ENCODE measurements at regions not wholly inside any gene's neighbourhood (a gene's known extent, or its start where the extent isn't known, plus 50 kb on each side); places are given as distances from the start of the nearest gene placed in this dataset.
A peak's percentile ranks its signal among the peaks of the same experiment; 100 is the strongest.

GRCh38 chr11:128188346-128189004, 398.9 kb downstream of the ETS1 start:
- H3K4me3 ChIP-seq: no peak overlapping the region
- DNase-seq: no peak
- no peaks in the 10 kb centered on the region for H3K36me3 ChIP-seq
- H3K9me3 ChIP-seq: peaks cover 2% of the 10 kb centered on the region
- H3K27me3 ChIP-seq: no peaks in the 10 kb centered on the region

- no peak overlapping the region for H3K4me3 ChIP-seq
- peaks cover 2% of the 10 kb centered on the region for H3K9me3 ChIP-seq
- DNase-seq: no peak
- no peaks in the 10 kb centered on the region for H3K36me3 ChIP-seq
- no peaks in the 10 kb centered on the region for H3K27me3 ChIP-seq
Observed at GRCh38 chr11:128187835-128188234, 399.5 kb downstream of the ETS1 start.

- H3K36me3 ChIP-seq: no peaks in the 10 kb centered on the region
- no peak for DNase-seq
- H3K4me3 ChIP-seq: no peak overlapping the region
Observed at GRCh38 chr11:128187377-128187776, 400.0 kb downstream of the ETS1 start.

GRCh38 chr11:128184981-128185380, 402.4 kb downstream of the ETS1 start:
- Histone ChIP-seq H3K4me3 (no peak overlapping the region), H3K27me3 (no peaks in the 10 kb centered on the region), H3K9me3 (peaks cover 2% of the 10 kb centered on the region), H3K36me3 (no peaks in the 10 kb centered on the region)
- no peak for DNase-seq

More at GRCh38 chr11:128187377-128187776, 400.0 kb downstream of the ETS1 start:
- H3K27me3 ChIP-seq: no peaks in the 10 kb centered on the region
- H3K9me3 ChIP-seq: peaks cover 2% of the 10 kb centered on the region

- DNase-seq: no peak
- Histone ChIP-seq H3K4me3 (no peak overlapping the region), H3K9me3 (peaks cover 2% of the 10 kb centered on the region)
Observed at GRCh38 chr11:128182844-128183243, 404.5 kb downstream of the ETS1 start.

GRCh38 chr11:128181984-128182383, 405.4 kb downstream of the ETS1 start:
- H3K9me3 ChIP-seq: peaks cover 2% of the 10 kb centered on the region
- no peak for DNase-seq
- H3K36me3 ChIP-seq: no peaks in the 10 kb centered on the region
- no peaks in the 10 kb centered on the region for H3K27me3 ChIP-seq
- H3K4me3 ChIP-seq: no peak overlapping the region

More at GRCh38 chr11:128182844-128183243, 404.5 kb downstream of the ETS1 start:
- no peaks in the 10 kb centered on the region for H3K27me3 ChIP-seq
- H3K36me3 ChIP-seq: no peaks in the 10 kb centered on the region

- H3K36me3 ChIP-seq: no peaks in the 10 kb centered on the region
- H3K27me3 ChIP-seq: no peaks in the 10 kb centered on the region
- no peak for DNase-seq
- H3K4me3 ChIP-seq: no peak overlapping the region
- no peaks in the 10 kb centered on the region; the same call in none of the 2 replicates for H3K9me3 ChIP-seq
Observed at GRCh38 chr11:128181088-128181480, 406.3 kb downstream of the ETS1 start.

- peak; percentile 87 for DNase-seq
- no peak overlapping the region for H3K4me3 ChIP-seq
- no peaks in the 10 kb centered on the region for H3K36me3 ChIP-seq
- H3K27me3 ChIP-seq: no peaks in the 10 kb centered on the region
- no peaks in the 10 kb centered on the region; the same call in none of the 2 replicates for H3K9me3 ChIP-seq
Observed at GRCh38 chr11:128180441-128181087, 406.8 kb downstream of the ETS1 start.

GRCh38 chr11:128179512-128179911, 407.8 kb downstream of the ETS1 start:
- no peaks in the 10 kb centered on the region for H3K27me3 ChIP-seq
- DNase-seq: no peak
- H3K4me3 ChIP-seq: no peak overlapping the region
- no peaks in the 10 kb centered on the region for H3K36me3 ChIP-seq
- H3K9me3 ChIP-seq: no peaks in the 10 kb centered on the region; the same call in none of the 2 replicates

GRCh38 chr11:128179039-128179438, 408.3 kb downstream of the ETS1 start:
- H3K36me3 ChIP-seq: no peaks in the 10 kb centered on the region
- no peaks in the 10 kb centered on the region; the same call in 1 of the 2 replicates for H3K9me3 ChIP-seq
- H3K27me3 ChIP-seq: no peaks in the 10 kb centered on the region
- no peak overlapping the region for H3K4me3 ChIP-seq
- no peak for DNase-seq

- Histone ChIP-seq H3K27me3 (no peaks in the 10 kb centered on the region), H3K36me3 (no peaks in the 10 kb centered on the region), H3K4me3 (no peak overlapping the region), H3K9me3 (no peaks in the 10 kb centered on the region)
- no peak for DNase-seq
Observed at GRCh38 chr11:128174465-128175291, 412.7 kb downstream of the ETS1 start.

- DNase-seq: peak; percentile 67
Observed at GRCh38 chr11:128172046-128172878, 415.1 kb downstream of the ETS1 start.

GRCh38 chr11:128171506-128171905, 415.9 kb downstream of the ETS1 start:
- no peaks in the 10 kb centered on the region for H3K9me3 ChIP-seq
- H3K27me3 ChIP-seq: no peaks in the 10 kb centered on the region
- H3K36me3 ChIP-seq: no peaks in the 10 kb centered on the region
- no peak overlapping the region for H3K4me3 ChIP-seq
- DNase-seq: peak; percentile 17

More at GRCh38 chr11:128172046-128172878, 415.1 kb downstream of the ETS1 start:
- Histone ChIP-seq H3K4me3 (no peak overlapping the region), H3K9me3 (no peaks in the 10 kb centered on the region), H3K36me3 (no peaks in the 10 kb centered on the region), H3K27me3 (no peaks in the 10 kb centered on the region)

- no peak for DNase-seq
- no peak overlapping the region for H3K4me3 ChIP-seq
- no peaks in the 10 kb centered on the region for H3K9me3 ChIP-seq
- H3K27me3 ChIP-seq: no peaks in the 10 kb centered on the region
- no peaks in the 10 kb centered on the region for H3K36me3 ChIP-seq
Observed at GRCh38 chr11:128165572-128165971, 421.8 kb downstream of the ETS1 start.

GRCh38 chr11:128164080-128164741, 423.1 kb downstream of the ETS1 start:
- Histone ChIP-seq H3K4me3 (no peak overlapping the region), H3K27me3 (no peaks in the 10 kb centered on the region), H3K36me3 (no peaks in the 10 kb centered on the region), H3K9me3 (no peaks in the 10 kb centered on the region)
- no peak for DNase-seq

GRCh38 chr11:128161994-128162393, 425.4 kb downstream of the ETS1 start:
- Histone ChIP-seq H3K4me3 (no peak overlapping the region), H3K27me3 (no peaks in the 10 kb centered on the region; the same call in 1 of the 2 replicates)
- no peak for DNase-seq

More at GRCh38 chr11:128161994-128162393, 425.4 kb downstream of the ETS1 start:
- no peaks in the 10 kb centered on the region for H3K9me3 ChIP-seq
- no peaks in the 10 kb centered on the region for H3K36me3 ChIP-seq

All from MG63 (cell line).